ENCODE measurements at regions not wholly inside any gene's neighbourhood (a gene's known extent, or its start where the extent isn't known, plus 50 kb on each side); places are given as distances from the start of the nearest gene placed in this dataset.
"Not testable (repeated sequence)": the region's sequence is repeated elsewhere in the genome, so short reads cannot be mapped to it uniquely, and the experiment has no call there.

- DNase-seq, result peak; percentile 82
- no peaks in the 10 kb centered on the region for H3K27me3 ChIP-seq (ENCODE audit: insufficient read depth, low read depth, severe bottlenecking)
- TF ChIP-seq CTCF (IDR thresholded peaks at IDR 0.05; ENCODE audit: low read depth, low read length), result no peak
- H3K4me3 ChIP-seq (ENCODE audit: low read depth, low read length), result no peak overlapping the region
- no peak overlapping the region for H3K27ac ChIP-seq
- H3K36me3 ChIP-seq, result no peaks in the 10 kb centered on the region
- no peaks in the 10 kb centered on the region for H3K9me3 ChIP-seq (ENCODE audit: severe bottlenecking)
These were observed 301.4 kb downstream of the ZNF326 start for GRCh38 chr1:90296327-90296726.

GRCh38 chr1:90295534-90295933 is 300.6 kb downstream of the ZNF326 start:
- H3K36me3 ChIP-seq, result no peaks in the 10 kb centered on the region
- H3K9me3 ChIP-seq (ENCODE audit: severe bottlenecking), result no peaks in the 10 kb centered on the region
- DNase-seq, result no peak
- TF ChIP-seq CTCF (IDR thresholded peaks at IDR 0.05; ENCODE audit: low read depth, low read length), result no peak
- no peak overlapping the region for H3K27ac ChIP-seq
- no peak overlapping the region for H3K4me3 ChIP-seq (ENCODE audit: low read depth, low read length)
- no peaks in the 10 kb centered on the region for H3K27me3 ChIP-seq (ENCODE audit: insufficient read depth, low read depth, severe bottlenecking)

- H3K9me3 ChIP-seq (ENCODE audit: severe bottlenecking), result no peaks in the 10 kb centered on the region
- no peaks in the 10 kb centered on the region for H3K36me3 ChIP-seq
- no peak for TF ChIP-seq CTCF (IDR thresholded peaks at IDR 0.05; ENCODE audit: low read depth, low read length)
- no peak for DNase-seq
- H3K27me3 ChIP-seq (ENCODE audit: insufficient read depth, low read depth, severe bottlenecking), result no peaks in the 10 kb centered on the region
- H3K4me3 ChIP-seq (ENCODE audit: low read depth, low read length), result no peak overlapping the region
- no peak overlapping the region for H3K27ac ChIP-seq
These were observed 296.7 kb downstream of the ZNF326 start for GRCh38 chr1:90291431-90292216.

- H3K4me3 ChIP-seq (ENCODE audit: low read depth, low read length), result no peak overlapping the region
- H3K27ac ChIP-seq, result no peak overlapping the region
- no peaks in the 10 kb centered on the region for H3K27me3 ChIP-seq (ENCODE audit: insufficient read depth, low read depth, severe bottlenecking)
- H3K36me3 ChIP-seq, result no peaks in the 10 kb centered on the region
- no peak for TF ChIP-seq CTCF (IDR thresholded peaks at IDR 0.05; ENCODE audit: low read depth, low read length)
- H3K9me3 ChIP-seq (ENCODE audit: severe bottlenecking), result no peaks in the 10 kb centered on the region
- no peak for DNase-seq
These were observed 287.9 kb downstream of the ZNF326 start for GRCh38 chr1:90282811-90283210.

GRCh38 chr1:90281886-90282285 is 287.0 kb downstream of the ZNF326 start:
- not testable (repeated sequence) for H3K36me3 ChIP-seq; H3K4me3 ChIP-seq (ENCODE audit: low read depth, low read length); H3K9me3 ChIP-seq (ENCODE audit: severe bottlenecking); H3K27ac ChIP-seq; H3K27me3 ChIP-seq (ENCODE audit: insufficient read depth, low read depth, severe bottlenecking); DNase-seq

- no peak for TF ChIP-seq CTCF (IDR thresholded peaks at IDR 0.05; ENCODE audit: low read depth, low read length)
- Histone ChIP-seq H3K27me3 (ENCODE audit: insufficient read depth, low read depth, severe bottlenecking) (no peaks in the 10 kb centered on the region), H3K36me3 (no peaks in the 10 kb centered on the region), H3K4me3 (ENCODE audit: low read depth, low read length) (no peak overlapping the region), H3K9me3 (ENCODE audit: severe bottlenecking) (no peaks in the 10 kb centered on the region), H3K27ac (no peak overlapping the region)
- no peak for DNase-seq
These were observed 282.4 kb downstream of the ZNF326 start for GRCh38 chr1:90277270-90277669.
